Cardiac fibroblast (primary cell): ENCODE measurements at regions not wholly inside any gene's neighbourhood (a gene's known extent, or its start where the extent isn't known, plus 50 kb on each side); places are given as distances from the start of the nearest gene placed in this dataset.

ENCODE experiments used
- DNase-seq, 2 donors: peaks; one replicate each; pipeline versions ENCODE4 v3.0.0 to v3.0.0-alpha.2; 2010; ENCODE audit warnings: low read depth in 2 of 2
- H3K4me3 ChIP-seq, 2 donors: replicated peaks in 1 of 2; 1 replicate in 1 of 2; 2 replicates in 1 of 2; pipeline ENCODE4 v1.5.1; 2011; ENCODE audit warnings: low read depth in 2 of 2, low read length in 2 of 2, mild to moderate bottlenecking in 2 of 2, moderate library complexity in 1 of 2
- CTCF ChIP-seq: IDR thresholded peaks from one replicate; pipeline ENCODE4 v1.5.1; 2011; ENCODE audit warnings: low read depth, mild to moderate bottlenecking, low read length, inconsistent platforms

DNA sequence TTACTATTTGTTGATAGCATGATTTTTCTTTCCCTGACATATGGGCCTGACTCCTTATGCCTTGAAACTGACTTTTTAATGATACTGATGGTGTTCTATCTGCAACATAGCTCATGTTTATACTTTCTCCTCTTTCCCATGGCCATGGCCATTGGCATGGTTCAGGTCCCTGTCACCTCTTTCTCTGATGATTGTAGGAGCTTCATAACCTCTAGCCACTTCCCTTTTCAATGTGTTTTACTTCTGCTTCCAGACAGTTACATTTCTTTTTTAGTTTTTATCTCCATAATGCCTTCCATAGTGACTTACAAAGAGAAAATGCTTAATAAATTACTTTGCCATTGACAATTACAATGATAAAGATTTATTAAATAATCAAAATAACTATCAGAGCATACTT is 177.9 kb upstream of the SETBP1 start:
- no peak for TF ChIP-seq CTCF
- DNase-seq: no peak
- H3K4me3 ChIP-seq: no peak overlapping the region

- DNase-seq: no peak
Measured at GRCh38 chr18:44503854-44504253, 176.8 kb upstream of the SETBP1 start.

DNA sequence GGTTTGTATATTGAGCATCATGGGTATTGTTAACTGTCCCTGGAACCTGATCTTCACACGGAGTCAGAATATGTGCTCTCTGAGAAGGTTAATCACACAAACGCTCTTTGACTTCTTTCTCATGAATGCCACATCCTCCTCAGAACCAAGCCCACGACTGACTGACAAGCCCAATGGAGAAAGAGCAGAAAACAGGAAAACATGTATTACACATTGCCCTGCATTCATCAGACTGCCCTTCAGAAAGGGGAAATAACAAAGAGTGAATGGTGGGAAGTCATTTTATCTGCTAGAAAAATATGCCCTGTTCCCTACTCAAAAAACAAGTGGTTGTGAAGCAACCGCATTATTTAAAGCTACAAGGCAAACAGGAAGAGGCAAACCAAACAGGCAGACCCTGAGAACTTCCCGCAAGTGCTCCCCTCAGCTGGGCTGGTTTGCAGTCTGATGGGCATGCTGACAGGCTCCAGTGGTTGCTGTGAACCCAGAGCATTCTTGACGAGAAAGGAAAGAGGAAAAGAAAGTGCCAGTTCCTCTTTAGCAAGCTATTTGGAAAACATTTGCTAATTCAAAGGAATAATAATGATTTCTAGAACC is 172.9 kb upstream of the SETBP1 start:
- no peak for TF ChIP-seq CTCF
- H3K4me3 ChIP-seq: no peak overlapping the region
- DNase-seq: peak; percentile 14 to 68

More at GRCh38 chr18:44503854-44504253, 176.8 kb upstream of the SETBP1 start:
- TF ChIP-seq CTCF: no peak
- H3K4me3 ChIP-seq: no peak overlapping the region

- TF ChIP-seq CTCF: no peak
- H3K4me3 ChIP-seq: no peak overlapping the region
- DNase-seq: no peak
Measured at GRCh38 chr18:44508474-44508873, 172.2 kb upstream of the SETBP1 start.

- H3K4me3 ChIP-seq: no peak overlapping the region
- DNase-seq: no peak
- TF ChIP-seq CTCF: no peak
Measured at GRCh38 chr18:44509048-44509447, 171.6 kb upstream of the SETBP1 start.

DNA sequence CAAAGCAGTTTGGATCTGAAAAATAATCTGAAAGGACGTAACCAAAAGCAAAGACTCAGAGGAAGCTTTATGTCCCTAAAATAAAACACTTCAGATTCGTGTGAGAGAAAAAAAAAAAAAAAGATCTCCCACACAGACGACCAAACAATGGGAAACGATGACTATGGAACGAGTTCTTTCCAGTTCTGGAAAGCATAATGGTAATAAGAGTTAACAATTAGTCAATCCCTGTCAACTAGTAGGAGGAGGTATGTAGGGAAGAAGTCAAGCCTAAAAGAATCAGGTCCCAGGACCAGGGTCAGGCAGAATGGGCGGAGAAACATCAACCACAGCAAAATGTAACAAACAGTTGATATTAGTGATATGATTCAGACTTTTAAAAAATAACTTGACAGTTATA is 170.3 kb upstream of the SETBP1 start:
- H3K4me3 ChIP-seq: no peak overlapping the region
- no peak for DNase-seq
- TF ChIP-seq CTCF: no peak

GRCh38 chr18:44513233-44513632 is 167.5 kb upstream of the SETBP1 start:
- DNase-seq: no peak
- H3K4me3 ChIP-seq: no peak overlapping the region
- TF ChIP-seq CTCF: no peak
